HG03025 (cell line): ENCODE measurements at regions not wholly inside any gene's neighbourhood (a gene's known extent, or its start where the extent isn't known, plus 50 kb on each side); places are given as distances from the start of the nearest gene placed in this dataset.
"Not testable (repeated sequence)": the region's sequence is repeated elsewhere in the genome, so short reads cannot be mapped to it uniquely, and the experiment has no call there.

ENCODE experiments used
- ATAC-seq: cut with Tn5 transposase; IDR thresholded peaks from one replicate; pipeline ENCODE4 v1.9.1; 2021; ENCODE audit warnings: mild to moderate bottlenecking, moderate library complexity; ENCODE audit not compliant: unreplicated experiment, low FRiP score

DNA sequence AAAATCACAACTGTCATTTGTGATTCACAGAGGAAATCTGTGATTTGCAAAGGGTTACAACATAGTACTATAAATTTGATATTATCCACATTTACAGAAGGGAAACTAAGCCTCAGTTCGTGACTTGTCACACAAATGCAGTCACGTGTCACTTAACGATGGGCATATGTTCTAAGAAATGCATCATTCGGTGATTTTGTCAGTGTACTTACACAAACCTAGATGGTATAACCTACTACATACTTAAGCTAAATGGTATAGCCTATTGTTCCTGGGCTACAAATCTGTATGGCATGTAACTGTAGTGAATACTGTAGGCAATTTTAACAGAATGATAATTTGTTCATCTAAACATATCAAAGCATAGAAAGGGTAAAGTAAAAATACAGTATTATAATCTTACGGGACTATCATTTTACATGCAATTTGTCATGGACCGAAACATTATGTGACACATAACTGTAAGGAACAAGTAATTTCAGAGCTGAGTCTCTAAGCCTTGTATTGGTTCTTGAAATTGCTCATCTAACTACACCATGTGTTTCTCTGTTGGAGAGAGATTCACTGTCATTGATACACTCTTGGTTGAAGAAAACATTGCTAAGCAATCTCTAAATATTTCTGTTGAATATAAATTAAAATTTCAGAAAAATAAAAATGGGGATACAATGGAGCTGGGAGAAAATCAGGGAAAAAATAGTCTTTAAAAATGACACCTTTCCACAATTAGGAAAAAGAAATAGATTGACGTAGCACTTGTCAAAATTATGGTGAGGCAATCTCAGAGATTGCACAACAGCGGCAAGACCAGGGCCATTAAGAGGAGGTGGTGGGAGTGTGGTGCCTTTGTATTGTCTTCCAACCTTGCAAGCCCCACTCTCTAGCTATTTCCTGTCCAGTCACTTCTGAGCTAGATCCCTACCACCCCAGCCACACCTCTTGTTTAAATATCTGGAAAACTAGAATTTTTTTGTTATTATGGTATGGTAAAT is 645.8 kb upstream of the TBL1XR1 start:
- ATAC-seq, result no peak

DNA sequence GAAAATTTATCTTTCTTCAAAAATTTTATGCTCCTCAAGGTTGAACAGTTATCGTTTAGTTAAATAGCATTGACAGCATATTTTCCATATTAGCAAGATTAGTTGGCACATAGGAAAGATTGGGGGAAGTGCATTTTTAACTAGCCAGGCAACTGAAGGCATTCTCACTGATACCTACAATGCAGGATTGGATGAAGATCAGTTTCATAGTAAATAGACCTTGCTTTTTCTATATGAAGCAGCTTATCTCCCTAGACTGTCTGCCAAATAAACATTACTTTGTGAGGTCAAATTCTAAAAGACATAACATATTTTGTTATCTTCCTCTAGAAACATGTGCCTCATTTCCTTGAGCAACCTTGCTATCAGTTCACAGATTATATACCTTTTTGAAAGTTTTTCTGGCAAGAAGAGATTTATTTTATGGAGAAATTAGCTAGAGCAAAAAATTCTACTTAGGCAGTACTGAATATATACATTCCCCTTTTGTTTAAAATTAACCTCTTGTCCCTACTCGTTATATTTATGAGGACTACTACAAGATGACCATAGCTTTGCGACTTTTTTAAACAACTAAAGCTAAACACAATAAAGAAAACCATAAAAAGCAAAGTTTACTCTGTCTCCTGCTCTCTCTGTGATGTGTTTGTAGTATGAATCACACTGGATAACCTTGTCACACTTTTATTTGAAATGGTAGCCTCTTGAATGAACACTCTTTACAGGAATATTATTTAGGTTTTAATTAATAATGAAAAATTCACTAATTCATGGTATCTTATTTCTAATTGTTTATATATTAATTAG is 654.9 kb upstream of the TBL1XR1 start:
- no peak for ATAC-seq

DNA sequence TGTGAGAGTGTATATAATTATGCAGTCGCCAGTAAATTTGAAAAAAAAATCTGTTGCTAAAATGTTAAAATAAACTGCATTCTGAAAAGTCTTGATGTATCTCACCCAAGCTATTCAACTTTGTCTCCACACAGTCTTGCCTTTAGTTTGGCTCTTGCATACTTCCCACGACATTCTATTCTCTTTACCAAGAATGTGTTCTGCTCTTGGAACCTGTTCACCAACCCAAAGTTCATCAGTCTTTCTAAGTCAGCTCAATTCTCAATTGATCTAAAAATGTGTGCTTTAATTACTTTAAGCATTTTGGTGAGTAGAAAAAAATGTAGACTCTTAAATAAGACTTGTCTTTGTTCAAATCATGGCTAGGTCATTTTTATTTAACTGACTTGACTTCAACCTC is 657.7 kb upstream of the TBL1XR1 start:
- no peak for ATAC-seq

DNA sequence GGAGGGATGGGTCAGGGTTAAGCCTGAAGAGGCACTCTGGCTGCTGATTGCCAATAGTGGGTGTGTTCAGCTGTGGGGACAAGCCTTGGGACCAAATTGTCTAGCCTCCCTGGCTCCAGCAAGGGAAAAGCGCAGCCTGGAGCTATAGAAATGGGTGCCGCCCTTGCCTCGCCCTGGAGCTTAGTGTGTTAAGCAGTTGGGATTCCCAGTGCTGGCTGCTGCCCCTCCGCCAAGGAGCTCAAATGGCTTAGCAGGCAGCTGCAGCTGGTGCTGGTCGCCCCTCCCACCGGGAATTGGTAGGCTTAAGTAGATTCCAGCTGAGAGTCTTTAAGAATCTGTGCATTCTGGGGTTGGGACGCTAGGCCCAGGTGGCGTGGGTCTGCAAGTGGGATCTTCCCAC is 662.9 kb upstream of the TBL1XR1 start:
- ATAC-seq, result no peak

DNA sequence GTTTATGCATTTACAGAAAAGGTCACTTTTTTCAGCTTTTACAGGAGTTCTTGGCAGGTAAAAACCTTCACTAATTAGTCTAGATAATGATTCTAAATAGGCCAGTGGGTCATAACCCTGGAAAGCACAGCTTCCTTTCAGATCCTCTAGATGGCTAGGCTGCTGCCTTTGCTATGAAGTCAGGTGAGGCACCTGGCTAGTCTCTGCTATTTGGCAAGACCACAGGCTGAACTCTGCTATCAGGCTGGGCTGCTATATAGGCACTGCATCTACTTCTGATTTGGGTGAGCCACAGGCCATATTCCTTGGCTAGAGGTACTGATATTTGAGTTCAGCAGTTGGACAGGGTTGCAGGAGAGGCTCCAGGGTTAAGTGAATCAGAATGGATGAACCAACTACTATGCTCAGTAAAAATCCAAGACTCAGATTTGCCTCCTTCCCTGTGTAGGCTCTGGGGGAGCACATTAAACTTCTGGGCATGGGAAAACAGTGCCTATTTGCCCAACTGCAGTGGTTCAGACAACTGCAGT is 665.7 kb upstream of the TBL1XR1 start:
- no peak for ATAC-seq

DNA sequence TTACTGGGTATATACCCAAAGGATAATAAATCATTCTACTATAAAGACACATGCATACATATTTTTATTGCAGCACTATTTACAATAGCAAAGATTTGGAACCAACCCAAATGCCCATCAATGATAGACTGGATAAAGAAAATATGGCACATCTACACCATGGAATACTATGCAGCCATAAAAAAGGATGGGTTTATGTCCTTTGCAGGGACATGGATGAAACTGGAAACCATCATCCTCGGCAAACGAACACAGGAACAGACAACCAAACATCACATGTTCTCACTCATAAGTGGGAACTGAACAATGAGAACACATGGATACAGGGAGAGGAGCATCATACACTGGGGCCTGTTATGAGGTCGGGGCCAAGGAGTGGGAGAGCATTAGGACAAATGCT is 665.0 kb upstream of the KCNMB2 start:
- not testable (repeated sequence) for ATAC-seq

DNA sequence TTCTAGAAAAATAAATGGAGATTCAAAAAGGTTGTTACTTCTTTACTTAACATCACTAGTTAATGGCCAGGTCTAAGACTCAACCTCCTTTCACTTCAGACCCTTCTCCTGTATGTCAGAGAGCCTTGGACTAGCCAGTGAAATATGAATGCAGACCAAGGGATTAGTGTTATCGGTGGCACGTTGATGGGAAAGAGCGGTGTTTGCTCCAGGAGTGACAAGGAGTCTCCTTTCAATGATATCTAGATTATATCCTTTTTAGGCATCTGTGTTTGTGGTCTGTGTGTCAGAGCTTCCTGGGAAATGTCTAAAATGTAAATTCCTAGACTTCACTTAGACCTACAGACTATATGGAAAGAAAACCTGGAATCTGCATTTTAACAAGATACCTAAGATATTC is 658.0 kb upstream of the KCNMB2 start:
- ATAC-seq, result no peak

DNA sequence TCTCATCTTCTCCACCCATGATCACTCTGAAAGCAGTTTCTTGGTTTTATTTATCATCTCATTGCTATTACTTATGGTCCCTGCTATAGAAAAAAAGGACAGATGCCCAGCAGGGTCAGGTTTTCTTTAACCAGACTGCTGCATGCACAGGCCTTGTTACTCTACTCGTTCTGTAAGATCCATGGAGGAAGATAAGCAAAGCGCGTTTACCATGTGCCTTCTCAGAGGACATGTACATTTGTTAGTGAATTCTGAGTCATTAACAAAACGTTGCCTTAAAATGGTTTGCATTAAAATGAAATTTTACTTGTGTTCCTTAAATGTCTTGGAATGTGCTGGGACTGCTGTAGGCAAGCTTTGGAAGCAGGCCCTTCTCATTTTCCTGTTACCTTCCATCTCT is 657.3 kb upstream of the KCNMB2 start:
- ATAC-seq, result no peak

DNA sequence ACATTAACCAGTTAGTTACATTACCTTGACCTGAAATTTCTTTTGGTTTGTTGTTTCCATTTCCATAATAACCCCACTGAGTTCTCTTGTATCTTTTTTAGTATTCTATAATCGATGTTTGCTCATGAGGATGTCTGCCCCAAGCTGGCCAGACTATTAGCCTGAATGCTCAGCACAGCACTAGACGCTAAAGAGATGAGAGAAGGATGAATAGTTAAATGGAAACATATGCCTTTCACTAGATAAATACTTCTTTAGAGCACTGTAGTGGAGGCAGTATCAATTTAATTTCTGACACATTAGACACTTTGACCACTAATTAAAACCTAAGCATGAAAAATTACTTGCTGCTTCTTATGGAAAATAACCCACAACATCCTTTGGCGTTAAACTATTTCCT is 654.9 kb upstream of the KCNMB2 start:
- ATAC-seq, result no peak

DNA sequence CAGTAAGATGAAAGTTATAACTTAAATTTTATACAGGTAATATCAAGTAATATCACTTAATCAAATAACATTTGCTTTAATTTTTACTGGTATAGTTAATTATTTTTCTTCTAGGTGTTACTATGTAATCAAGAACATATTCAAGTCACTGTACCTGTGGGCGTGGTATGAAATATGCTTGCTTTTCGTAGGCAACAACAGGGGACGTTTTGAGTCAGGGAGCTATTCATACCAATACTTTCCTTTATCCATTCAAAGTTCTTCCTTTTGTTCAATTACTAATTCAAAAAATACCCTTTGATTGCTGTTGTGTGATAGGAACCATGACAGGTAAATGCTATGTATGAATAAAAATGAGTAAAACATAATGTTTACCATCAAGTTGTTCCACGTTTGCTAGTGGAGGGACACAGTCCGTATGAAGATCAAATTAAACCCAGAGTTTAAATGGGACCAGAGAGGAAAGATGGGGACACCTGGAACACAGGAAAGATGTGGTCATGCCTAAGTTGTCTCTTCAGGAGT is 654.0 kb upstream of the KCNMB2 start:
- ATAC-seq, result no peak

DNA sequence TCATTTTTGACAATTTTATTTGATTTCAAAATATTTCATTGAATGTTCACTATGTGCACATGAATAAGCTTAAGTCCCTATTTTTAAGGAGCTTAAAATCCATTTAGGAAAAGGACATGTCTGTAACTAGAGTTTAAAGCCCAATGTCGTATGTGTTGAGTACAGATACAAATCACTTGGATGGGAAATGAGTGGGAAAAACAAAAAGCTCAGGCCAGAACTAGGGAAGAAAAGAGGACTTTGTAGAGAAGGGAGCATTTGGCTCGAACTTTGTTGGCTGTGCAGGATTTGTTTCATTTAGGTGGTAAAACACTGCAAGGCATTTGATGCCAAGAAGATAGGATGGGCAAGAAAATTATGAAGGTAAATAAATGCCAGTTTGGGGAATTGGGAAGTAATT is 653.1 kb upstream of the KCNMB2 start:
- ATAC-seq, result no peak

DNA sequence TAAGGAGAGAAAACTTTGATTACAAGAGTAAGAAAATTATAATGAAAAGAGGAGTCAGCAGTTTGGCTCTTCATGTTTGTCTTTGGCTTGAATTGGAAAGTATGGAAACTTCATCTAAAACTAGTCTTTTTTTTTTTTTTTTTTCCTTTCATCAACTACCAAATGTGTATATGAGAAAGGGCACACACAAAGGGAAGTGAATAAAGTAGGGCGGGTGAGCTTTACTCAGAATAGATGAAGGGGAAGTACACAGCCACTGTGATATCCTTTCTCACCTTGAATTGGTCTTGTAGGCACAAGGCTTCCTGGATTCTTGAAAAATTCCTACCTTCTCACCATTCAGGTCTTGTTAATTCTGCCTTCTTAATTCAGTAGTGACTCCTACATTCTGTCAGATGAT is 652.3 kb upstream of the KCNMB2 start:
- ATAC-seq, result peak; percentile 63

DNA sequence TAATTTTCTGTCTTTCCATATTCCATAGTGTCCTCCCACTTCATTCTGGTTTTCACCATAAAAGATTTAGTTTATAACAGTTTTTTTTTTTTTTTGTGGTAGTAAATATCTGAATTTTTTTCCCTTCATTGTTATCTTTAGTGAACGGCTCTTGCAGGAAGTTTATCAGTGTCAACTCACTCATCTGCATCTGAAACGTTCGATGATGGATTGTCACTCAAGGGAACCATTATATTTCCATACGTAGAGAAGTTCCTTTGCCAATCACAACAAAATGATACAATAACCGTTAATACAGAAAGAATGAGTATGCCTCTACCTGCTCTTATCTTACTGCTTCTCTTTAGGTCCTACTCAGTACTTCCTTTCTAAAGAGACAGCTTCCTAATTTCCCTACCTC is 651.2 kb upstream of the KCNMB2 start:
- no peak for ATAC-seq

DNA sequence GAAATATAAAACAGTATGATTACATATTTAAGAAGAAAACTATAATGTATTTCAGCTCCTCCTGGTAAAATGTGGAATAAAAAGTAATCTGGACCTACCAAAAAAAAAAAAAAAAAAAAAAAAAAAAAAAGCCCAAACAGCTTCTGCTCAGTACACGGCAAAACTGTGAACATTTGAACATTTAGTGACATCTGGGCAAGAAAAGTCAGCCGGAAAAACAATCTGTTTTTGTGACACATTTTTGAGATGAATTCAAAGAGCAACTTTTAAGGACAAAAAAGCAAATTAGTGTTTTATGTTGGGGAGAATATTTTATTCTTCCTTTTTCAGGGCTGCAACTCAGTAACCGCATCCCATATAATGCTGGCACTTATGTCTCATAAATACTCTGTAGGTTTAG is 649.7 kb upstream of the KCNMB2 start:
- no peak for ATAC-seq

DNA sequence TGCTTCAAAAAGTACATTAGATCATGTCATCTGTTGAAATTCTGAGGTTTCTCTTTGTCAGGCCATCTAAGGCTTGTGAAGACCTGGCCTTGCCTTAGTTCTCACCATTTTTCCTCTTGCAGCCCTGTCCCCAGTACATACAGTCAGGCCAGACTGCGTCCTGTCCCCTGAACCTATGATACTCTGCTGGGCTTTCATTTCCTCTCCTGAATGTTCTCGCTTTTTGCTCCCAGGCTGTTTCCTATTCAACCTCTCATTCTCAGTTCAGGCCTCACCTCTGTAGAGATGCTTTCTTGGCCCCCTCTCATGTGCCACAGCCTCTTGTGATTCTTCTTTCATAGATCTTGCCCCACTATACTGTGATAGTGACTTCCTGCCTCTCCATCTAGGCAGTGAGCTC is 648.8 kb upstream of the KCNMB2 start:
- peak; percentile 79 for ATAC-seq

DNA sequence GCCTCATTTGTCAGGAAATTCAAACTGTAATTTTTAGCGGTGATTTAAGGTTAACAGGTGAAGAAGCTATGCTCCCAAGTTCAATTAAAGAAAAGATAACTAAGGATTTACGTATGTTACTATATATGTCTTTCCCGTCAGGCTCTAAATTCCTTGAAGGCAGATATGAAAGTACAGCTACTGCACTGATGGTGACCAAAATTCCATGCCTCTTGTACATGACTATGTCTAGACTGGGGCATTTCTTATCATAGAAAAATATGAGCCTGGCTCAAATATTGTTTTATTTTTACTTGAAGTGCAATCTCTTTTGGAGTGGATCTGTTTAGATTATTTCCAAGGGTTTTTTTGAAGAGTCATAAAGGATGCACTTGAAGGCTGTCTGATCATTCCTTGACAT is 647.1 kb upstream of the KCNMB2 start:
- no peak for ATAC-seq

DNA sequence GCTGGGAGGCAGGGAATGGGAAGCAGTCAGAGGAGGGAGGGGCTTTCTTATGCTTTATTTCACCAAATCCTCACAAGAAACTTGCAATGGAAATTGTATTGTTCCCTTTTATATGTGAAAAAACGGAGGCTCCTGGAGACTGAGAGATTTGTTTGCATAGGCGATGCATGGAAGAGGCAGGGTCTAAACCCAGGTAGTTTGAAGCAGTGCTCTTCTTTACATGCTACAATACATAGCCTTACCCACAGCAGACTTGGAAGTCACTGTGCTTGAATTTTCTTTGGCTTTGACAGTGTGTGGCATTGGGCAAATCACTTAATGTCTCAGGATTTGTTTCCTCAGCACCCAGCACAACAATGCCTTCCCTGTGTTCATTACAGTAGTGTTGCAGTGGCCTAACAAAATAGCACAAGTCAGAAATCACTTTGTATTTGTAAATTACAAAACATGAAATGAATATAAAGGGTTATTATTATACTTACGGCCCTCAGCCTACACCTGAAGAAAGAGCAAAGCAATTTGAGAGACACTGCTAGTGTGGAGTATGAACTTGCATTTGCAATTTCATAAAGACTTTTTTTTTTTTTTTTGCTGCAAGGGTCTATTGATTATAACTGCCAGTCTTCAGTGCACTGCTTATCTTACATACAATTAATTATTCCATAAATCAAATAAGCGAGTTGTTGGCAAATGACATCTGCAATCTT is 646.4 kb upstream of the KCNMB2 start:
- no peak for ATAC-seq

DNA sequence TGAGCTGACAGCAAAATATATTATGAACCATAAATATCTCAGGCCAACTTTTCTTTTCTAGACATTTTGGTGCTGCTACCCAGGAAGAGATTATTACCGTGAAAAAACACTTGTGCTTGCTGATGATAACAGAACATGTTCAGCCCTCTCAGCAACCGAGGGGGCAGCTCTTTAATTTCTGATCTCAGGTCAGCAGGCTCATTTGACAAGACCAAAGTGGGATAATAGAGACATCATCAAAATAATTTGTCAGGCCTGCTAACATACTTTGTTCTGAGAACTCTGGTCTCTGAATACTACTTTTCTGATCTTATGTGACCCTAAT is 645.9 kb upstream of the KCNMB2 start:
- ATAC-seq, result no peak

DNA sequence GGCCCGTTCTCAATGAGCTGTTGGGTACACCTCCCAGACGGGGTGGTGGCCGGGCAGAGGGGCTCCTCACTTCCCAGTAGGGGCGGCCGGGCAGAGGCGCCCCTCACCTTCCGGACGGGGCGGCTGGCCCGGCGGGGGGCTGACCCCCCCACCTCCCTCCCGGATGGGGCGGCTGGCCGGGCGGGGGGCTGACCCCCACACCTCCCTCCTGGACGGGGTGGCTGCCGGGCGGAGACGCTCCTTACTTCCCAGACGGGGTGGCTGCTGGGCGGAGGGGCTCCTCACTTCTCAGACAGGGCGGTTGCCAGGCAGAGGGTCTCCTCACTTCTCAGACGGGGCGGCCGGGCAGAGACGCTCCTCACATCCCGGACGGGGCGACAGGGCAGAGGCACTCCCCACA is 644.7 kb upstream of the KCNMB2 start:
- not testable (repeated sequence) for ATAC-seq

DNA sequence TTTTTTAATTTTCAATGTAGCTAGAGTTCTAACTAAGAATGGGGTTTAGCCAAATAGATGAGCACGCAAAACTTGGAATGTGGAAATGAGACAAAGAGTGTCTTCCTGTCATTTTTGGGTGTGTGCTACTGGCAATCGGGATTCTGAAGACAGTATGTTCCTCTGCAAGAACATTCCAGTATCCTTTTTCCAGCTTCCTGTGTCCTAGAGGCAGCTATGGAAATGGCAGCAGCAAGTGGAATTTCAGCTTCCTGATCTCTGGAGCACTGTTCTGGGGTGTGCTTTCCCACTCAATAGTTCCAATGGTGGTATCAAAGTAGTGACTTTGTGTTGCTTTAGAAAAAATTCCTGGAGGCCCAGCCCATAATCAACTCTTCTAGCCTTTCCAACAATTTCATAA is 642.9 kb upstream of the KCNMB2 start:
- ATAC-seq, result no peak
